GM10248 (cell line): ENCODE measurements at regions not wholly inside any gene's neighbourhood (a gene's known extent, or its start where the extent isn't known, plus 50 kb on each side); places are given as distances from the start of the nearest gene placed in this dataset.

Experiments used
- CTCF ChIA-PET: fragments of 300-600 bp; sonication (Branson Sonifier 250); formaldehyde crosslinking; extraction: SDS; loops from one replicate; lab custom pipeline; 2021; ENCODE audit warnings: antibody characterized with exemption; lab: Yijun Ruan, JAX
- POLR2A ChIA-PET: fragments of 350-650 bp; sonication (Branson Sonifier 250); formaldehyde crosslinking; extraction: SDS; loops from one replicate; lab custom pipeline; 2020; ENCODE audit warnings: antibody characterized with exemption; lab: Yijun Ruan, JAX
- DNase-seq: peaks from one replicate; pipeline ENCODE4 v3.0.0; 2012; ENCODE audit errors: extremely low spot score
- CTCF ChIP-seq: IDR thresholded peaks from 2 replicates; pipeline ENCODE4 v1.5.1; 2012; ENCODE audit warnings: mild to moderate bottlenecking, low read depth; ENCODE audit errors: extremely low read depth, missing control alignments, control extremely low read depth

GRCh38 chr1:90135286-90135685 lies 140.4 kb downstream of the ZNF326 start:
- DNase-seq: no peak
- ChIA-PET CTCF (interaction anchor here (1.0 to 1.7 kb wide), 2 partner anchors 13 to 18 kb away, joined by 3 to 7 read pairs; no protein-coding TSS in a partner anchor), POLR2A (no interaction called here)
- no peak for TF ChIP-seq CTCF

GRCh38 chr1:90134175-90134955 lies 139.5 kb downstream of the ZNF326 start:
- ChIA-PET POLR2A (no interaction called here), CTCF (interaction anchor here (1.0 to 1.7 kb wide), 2 partner anchors 12 to 17 kb away, joined by 3 to 7 read pairs; no protein-coding TSS in a partner anchor)
- TF ChIP-seq CTCF: no peak
- no peak for DNase-seq

GRCh38 chr1:90133133-90133532 lies 138.2 kb downstream of the ZNF326 start:
- POLR2A ChIA-PET: no interaction called here
- CTCF ChIA-PET: interaction anchor here (1.0 to 1.9 kb wide), 3 partner anchors 11 to 25 kb away, joined by 4 read pairs; no protein-coding TSS in a partner anchor
- no peak for DNase-seq
- TF ChIP-seq CTCF: peak; percentile 40

GRCh38 chr1:90132306-90132705 lies 137.4 kb downstream of the ZNF326 start:
- TF ChIP-seq CTCF: no peak
- POLR2A ChIA-PET: no interaction called here
- CTCF ChIA-PET: interaction anchor here (1.0 to 1.9 kb wide), 3 partner anchors 10 to 25 kb away, joined by 4 read pairs; no protein-coding TSS in a partner anchor
- DNase-seq: no peak

- POLR2A ChIA-PET: no interaction called here
- CTCF ChIA-PET: no interaction called here
- TF ChIP-seq CTCF: no peak
- peak; percentile 13 for DNase-seq
These were observed 132.5 kb downstream of the ZNF326 start for GRCh38 chr1:90127288-90127953.

- no peak for TF ChIP-seq CTCF
- CTCF ChIA-PET: no interaction called here
- DNase-seq: no peak
- POLR2A ChIA-PET: no interaction called here
These were observed 131.9 kb downstream of the ZNF326 start for GRCh38 chr1:90126834-90127233.
